C4-2B (cell line): ENCODE measurements at regions not wholly inside any gene's neighbourhood (a gene's known extent, or its start where the extent isn't known, plus 50 kb on each side); places are given as distances from the start of the nearest gene placed in this dataset.

ENCODE experiments used
- H3K27ac ChIP-seq: fragments of 450-650 bp; 2 replicates; pipeline ENCODE4 v1.5.1; 2017
- ZFX ChIP-seq: fragments of 450-650 bp; IDR thresholded peaks from 2 replicates; pipeline ENCODE4 v1.6.1; 2017
- TF ChIP-seq, protein P1 (sequence below): fragments of 450-650 bp; conservative IDR thresholded peaks from 2 replicates; pipeline ENCODE4 v1.5.1; 2017; ENCODE audit warnings: mild to moderate bottlenecking

DNA sequence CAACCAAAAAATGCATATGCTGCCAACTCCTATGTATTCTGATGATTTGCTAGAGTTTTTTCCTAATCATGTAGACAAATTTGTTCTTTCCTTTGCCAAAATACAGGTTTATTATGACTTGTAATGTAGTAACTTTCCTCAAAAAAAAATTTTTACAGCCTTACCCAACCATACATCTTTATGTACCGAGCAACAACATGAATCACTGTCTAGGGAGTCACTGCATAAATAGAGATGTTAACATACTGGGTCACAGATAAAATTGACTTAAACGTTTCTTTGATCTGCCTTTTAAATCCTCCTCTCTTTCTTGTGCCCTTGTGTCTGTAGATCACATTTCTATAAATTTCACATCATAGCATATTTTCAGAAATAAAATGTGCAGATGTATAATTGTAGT is 143.6 kb downstream of the MBD2 start:
- H3K27ac ChIP-seq, result no peak overlapping the region
- TF ChIP-seq, protein P1, sequence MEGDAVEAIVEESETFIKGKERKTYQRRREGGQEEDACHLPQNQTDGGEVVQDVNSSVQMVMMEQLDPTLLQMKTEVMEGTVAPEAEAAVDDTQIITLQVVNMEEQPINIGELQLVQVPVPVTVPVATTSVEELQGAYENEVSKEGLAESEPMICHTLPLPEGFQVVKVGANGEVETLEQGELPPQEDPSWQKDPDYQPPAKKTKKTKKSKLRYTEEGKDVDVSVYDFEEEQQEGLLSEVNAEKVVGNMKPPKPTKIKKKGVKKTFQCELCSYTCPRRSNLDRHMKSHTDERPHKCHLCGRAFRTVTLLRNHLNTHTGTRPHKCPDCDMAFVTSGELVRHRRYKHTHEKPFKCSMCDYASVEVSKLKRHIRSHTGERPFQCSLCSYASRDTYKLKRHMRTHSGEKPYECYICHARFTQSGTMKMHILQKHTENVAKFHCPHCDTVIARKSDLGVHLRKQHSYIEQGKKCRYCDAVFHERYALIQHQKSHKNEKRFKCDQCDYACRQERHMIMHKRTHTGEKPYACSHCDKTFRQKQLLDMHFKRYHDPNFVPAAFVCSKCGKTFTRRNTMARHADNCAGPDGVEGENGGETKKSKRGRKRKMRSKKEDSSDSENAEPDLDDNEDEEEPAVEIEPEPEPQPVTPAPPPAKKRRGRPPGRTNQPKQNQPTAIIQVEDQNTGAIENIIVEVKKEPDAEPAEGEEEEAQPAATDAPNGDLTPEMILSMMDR, result no peak
- TF ChIP-seq ZFX, result no peak

DNA sequence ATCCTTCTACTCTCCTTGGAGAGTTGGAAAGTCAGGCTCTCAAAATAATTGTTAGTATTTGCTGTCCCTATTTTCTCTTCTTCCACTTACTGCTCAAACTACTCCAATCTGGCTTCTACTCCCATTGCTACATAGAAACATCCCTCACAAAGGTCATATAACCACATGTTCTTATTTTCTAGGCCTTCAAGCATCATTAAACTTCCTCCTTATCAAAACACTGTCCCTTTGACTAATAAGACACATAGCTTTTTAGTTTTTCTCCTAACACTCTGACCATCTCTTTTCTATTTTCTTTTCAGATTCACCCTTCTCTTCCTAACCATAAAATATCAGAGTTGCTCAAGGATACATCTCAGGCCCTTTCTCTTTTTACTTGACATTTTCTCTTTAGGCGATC is 148.3 kb downstream of the MBD2 start:
- TF ChIP-seq, protein P1, result no peak
- no peak overlapping the region for H3K27ac ChIP-seq

DNA sequence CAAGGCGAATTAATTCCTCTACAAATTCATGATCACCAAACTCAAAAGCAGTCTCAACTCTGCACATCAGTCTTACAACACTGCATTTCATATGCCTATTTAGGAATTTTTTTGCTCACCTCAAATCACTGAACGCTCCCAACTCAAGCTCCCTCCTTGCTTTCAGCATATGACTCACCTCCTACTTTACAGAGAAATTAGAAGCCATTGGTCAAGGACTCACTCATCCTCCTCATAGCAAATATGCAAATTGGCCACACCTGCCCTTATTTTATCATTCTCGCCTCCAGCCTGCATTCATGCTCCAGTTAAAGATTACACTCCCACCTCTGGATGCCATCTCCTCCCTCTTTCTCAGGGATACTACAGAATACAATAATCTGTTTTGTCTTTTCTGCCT is 148.8 kb downstream of the MBD2 start:
- no peak overlapping the region for H3K27ac ChIP-seq
- TF ChIP-seq ZFX, result no peak
- TF ChIP-seq, protein P1, result no peak

DNA sequence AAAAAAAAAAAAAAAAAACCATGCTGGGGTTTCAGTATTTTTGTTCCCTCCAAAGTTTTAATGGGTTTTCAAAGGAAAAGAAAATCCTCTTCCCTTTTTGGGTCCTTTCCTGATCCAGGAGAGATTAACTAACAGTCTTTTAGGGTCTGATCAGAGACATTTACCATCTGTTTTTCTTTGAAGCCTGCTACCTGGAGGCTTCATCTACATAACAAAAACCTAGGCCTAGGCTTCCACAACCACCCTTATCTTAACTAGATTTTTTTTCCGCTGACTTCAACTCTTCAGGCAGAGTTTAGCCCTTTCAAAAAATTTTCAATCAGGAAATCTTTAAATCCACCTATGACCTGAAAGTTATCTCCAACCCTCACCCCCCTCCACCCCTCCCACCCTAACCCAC is 154.7 kb downstream of the MBD2 start:
- H3K27ac ChIP-seq, result no peak overlapping the region
- no peak for TF ChIP-seq ZFX
- TF ChIP-seq, protein P1, result no peak

DNA sequence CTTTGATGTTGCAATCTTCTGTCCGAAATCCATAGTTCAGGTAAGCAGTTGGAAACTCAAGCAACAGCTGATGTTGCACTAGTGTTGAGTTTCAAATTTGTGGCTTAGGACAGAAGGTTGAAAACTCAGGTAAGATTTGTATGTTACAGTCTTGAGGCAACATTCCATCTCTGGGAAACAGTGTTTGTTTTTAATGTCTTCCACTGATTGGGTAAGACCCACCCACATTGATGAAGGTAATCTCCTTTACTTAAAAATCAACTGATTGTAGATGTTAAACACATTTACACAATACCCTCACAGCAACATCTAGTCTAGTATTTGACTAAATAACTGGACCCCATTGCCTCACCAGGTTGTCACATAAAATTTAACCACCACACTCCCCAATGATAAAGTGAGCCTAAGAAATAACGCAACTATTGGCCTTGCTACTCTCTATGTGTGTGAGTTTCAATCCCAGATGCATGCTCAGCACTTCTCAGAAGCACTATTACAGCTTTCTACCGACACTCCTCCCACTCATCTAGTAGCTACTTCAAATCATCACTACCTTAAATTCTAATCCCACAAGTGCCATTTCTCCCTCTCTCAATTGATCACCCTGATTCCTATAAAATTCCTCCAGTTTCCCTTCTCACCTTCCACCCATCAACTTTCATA is 164.0 kb downstream of the MBD2 start:
- TF ChIP-seq, protein P1, result no peak
- TF ChIP-seq ZFX, result no peak
- no peak overlapping the region for H3K27ac ChIP-seq

DNA sequence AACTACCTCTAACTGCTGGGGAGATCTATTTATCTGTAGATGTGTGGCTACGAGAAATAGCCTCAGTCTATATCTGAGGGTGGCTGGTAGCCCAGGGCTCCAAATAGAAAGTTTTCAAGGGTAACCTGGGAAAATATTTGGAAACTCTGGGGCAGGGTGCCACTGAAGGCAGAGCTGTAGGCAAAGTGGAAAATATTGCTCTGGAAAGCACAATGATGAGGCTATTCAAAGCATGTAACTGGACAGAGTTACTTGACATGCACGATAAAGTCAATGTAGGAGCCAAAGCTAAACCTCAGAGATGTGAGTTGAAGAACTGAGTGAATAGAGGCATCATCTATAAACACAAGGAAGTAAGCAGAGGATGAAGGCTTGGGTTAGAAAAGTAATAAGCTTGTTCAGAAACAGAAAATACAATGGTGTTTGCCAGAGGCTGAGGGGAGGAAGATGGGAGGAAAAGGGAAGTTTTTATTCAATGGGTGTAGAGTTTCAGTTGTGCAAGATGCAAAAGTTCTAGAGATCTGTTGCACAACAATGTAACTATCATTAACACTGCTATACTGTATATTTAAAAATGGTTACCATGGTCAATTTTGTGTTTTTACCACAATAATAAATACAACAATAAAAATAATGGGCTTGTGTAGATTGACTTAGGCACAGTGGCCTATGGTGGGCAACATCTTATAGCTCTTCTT is 171.6 kb downstream of the MBD2 start:
- no peak overlapping the region for H3K27ac ChIP-seq
- no peak for TF ChIP-seq ZFX
- TF ChIP-seq, protein P1, result no peak

DNA sequence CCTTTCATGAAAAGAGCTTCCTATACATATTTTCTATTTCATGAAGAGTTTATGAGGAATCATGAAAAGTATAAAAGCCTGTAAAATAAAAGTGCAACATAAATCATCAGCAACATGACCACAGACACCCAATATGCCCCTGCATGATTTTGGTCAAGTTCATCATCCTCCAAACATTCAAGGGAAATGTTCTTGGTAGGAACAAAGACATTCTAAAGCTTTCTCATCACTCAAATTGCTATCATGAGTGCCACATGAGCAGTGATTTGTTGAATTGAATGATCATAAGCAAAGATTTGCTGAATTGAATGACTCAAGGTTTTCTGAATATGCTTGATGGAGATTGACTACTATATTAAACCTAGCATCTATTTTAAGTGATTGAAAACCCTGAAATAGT is 172.2 kb downstream of the MBD2 start:
- TF ChIP-seq, protein P1, result no peak
- no peak for TF ChIP-seq ZFX
- H3K27ac ChIP-seq, result no peak overlapping the region
